HG03039 (cell line): ENCODE measurements at regions not wholly inside any gene's neighbourhood (a gene's known extent, or its start where the extent isn't known, plus 50 kb on each side); places are given as distances from the start of the nearest gene placed in this dataset.
"Not testable (repeated sequence)": the region's sequence is repeated elsewhere in the genome, so short reads cannot be mapped to it uniquely, and the experiment has no call there.

Experiments used
- ATAC-seq: cut with Tn5 transposase; IDR thresholded peaks from one replicate; pipeline ENCODE4 v1.9.1; 2021; ENCODE audit warnings: mild to moderate bottlenecking, moderate library complexity; ENCODE audit not compliant: unreplicated experiment

GRCh38 chr16:31718998-31719397, 154.6 kb upstream of the ZNF267 start:
- ATAC-seq: no peak

GRCh38 chr16:31727553-31727952, 146.1 kb upstream of the ZNF267 start:
- ATAC-seq: no peak

GRCh38 chr16:31734265-31734664, 139.3 kb upstream of the ZNF267 start:
- no peak for ATAC-seq

- ATAC-seq: not testable (repeated sequence)
Observed at GRCh38 chr16:31745098-31745497, 128.5 kb upstream of the ZNF267 start.

GRCh38 chr16:31745900-31746299, 127.7 kb upstream of the ZNF267 start:
- ATAC-seq: no peak

- ATAC-seq: no peak
Observed at GRCh38 chr16:31754998-31755615, 118.5 kb upstream of the ZNF267 start.

- ATAC-seq: no peak
Observed at GRCh38 chr16:31764103-31764502, 109.5 kb upstream of the ZNF267 start.

- ATAC-seq: no peak
Observed at GRCh38 chr16:31767267-31767666, 106.3 kb upstream of the ZNF267 start.

GRCh38 chr16:31780342-31780741, 93.3 kb upstream of the ZNF267 start:
- ATAC-seq: no peak

- no peak for ATAC-seq
Observed at GRCh38 chr16:31785126-31785525, 88.5 kb upstream of the ZNF267 start.

- ATAC-seq: no peak
Observed at GRCh38 chr16:31807086-31807485, 66.5 kb upstream of the ZNF267 start.

GRCh38 chr16:31810863-31811262, 62.7 kb upstream of the ZNF267 start:
- no peak for ATAC-seq

GRCh38 chr16:31816141-31816540, 57.5 kb upstream of the ZNF267 start:
- not testable (repeated sequence) for ATAC-seq

GRCh38 chr16:31819386-31819785, 54.2 kb upstream of the ZNF267 start:
- ATAC-seq: no peak

GRCh38 chr16:31819948-31820347, 53.7 kb upstream of the ZNF267 start:
- ATAC-seq: no peak
